ENCODE measurements at regions not wholly inside any gene's neighbourhood (a gene's known extent, or its start where the extent isn't known, plus 50 kb on each side); places are given as distances from the start of the nearest gene placed in this dataset.

DNA sequence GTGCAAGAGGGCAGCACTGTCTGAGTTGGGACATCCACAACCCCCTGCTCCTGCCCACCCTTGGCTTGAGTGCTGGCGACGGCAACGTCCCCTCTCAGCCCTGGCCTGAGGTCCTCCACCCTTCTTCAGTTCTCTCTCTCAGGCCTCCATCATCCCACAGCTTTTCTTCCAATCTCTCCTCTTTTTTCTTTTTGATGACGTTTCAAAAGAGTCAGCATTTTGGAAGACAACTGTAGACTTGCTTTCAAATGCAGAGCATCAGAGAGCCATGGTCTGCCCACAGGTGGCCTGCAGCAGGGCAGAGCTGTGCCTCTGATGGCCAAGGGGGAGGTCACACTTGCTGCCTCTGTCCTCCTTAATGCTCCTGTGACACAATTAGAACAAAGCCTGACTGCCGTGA, 775.4 kb downstream of the KCNJ18 start:
- H3K4me3 ChIP-seq (ENCODE audit: low read depth, low read length) = no peak overlapping the region
- no peak overlapping the region for H3K9ac ChIP-seq (ENCODE audit: low read depth, low read length)
- H3K27me3 ChIP-seq (ENCODE audit: control insufficient read depth, insufficient read depth, low read length) = no peaks in the 10 kb centered on the region
- H3K27ac ChIP-seq (ENCODE audit: low read depth, low read length) = no peak overlapping the region
- H3K4me1 ChIP-seq (ENCODE audit: control insufficient read depth, insufficient read depth, low read length) = no peaks in the 10 kb centered on the region
- H3K9me3 ChIP-seq (ENCODE audit: control insufficient read depth, insufficient read depth, low read length) = peaks cover 97% of the 10 kb centered on the region
- no peaks in the 10 kb centered on the region for H3K36me3 ChIP-seq (ENCODE audit: control insufficient read depth, insufficient read depth, low read length)

- no peak overlapping the region for H3K4me3 ChIP-seq (ENCODE audit: low read depth, low read length)
- H3K9ac ChIP-seq (ENCODE audit: low read depth, low read length) = no peak overlapping the region
- peaks cover 92% of the 10 kb centered on the region for H3K9me3 ChIP-seq (ENCODE audit: control insufficient read depth, insufficient read depth, low read length)
- H3K27me3 ChIP-seq (ENCODE audit: control insufficient read depth, insufficient read depth, low read length) = no peaks in the 10 kb centered on the region
- H3K36me3 ChIP-seq (ENCODE audit: control insufficient read depth, insufficient read depth, low read length) = no peaks in the 10 kb centered on the region
- H3K4me1 ChIP-seq (ENCODE audit: control insufficient read depth, insufficient read depth, low read length) = no peaks in the 10 kb centered on the region
- H3K27ac ChIP-seq (ENCODE audit: low read depth, low read length) = no peak overlapping the region
Measured at GRCh38 chr17:22469101-22469880, 777.0 kb downstream of the KCNJ18 start.

DNA sequence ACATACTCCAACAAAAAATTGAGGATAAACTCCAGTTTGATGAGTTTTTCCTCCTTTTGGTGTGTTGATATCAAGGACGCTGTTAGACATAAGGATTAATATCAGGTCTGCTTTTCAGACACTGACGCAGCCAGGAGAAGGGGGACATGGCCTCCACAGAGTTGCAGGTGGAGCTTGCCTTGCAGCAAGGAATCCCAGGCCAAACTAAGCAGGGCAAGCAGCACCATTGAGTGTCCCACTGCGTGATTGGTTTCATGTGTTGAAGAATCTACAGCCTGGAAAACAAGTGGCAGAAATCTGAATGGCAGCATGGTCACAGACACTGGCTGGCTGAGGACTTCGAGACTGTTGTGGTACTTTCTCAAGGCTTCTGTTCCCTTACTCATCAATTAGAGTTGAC, 777.6 kb downstream of the KCNJ18 start:
- Histone ChIP-seq H3K4me3 (ENCODE audit: low read depth, low read length) (no peak overlapping the region), H3K9me3 (ENCODE audit: control insufficient read depth, insufficient read depth, low read length) (peaks cover 86% of the 10 kb centered on the region), H3K9ac (ENCODE audit: low read depth, low read length) (no peak overlapping the region)

DNA sequence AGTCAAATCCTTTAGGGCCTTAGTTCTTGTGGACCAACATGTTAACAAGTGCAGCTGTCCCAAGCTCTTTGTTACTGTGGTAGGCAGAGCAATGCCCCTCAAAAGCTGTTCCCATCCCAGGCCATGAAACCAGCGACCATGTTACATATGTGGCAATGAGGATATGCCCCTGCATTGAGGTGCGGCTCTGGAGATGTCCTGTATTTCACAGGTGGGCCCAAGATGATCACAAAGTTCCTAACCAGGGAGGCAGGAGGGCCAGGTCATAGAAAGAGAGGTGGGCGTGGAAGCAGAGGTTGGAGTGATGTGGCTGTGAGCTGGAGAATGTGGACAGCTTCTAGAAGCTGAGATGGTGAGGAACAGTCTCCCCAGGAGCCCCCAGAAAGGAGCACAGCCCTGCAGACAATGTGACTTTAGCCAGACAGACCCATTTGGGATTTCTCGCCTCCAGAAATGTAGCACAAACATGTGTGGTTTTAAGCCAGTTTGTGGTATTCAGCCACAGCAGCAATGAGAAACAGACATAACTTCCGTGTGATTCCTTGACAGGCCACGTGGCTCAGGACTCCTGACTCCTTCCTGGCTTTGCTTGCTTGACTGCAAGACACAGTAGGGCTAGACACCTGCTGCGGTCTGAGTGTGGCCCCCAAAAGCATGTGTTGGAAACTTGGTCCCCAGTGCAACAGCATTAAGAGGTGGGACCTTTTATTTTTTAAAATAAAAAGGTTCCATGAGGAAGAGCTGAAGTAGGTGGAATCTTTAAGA, 778.3 kb downstream of the KCNJ18 start:
- no peak overlapping the region for H3K9ac ChIP-seq (ENCODE audit: low read depth, low read length)
- H3K27ac ChIP-seq (ENCODE audit: low read depth, low read length) = no peak overlapping the region
- no peaks in the 10 kb centered on the region for H3K36me3 ChIP-seq (ENCODE audit: control insufficient read depth, insufficient read depth, low read length)
- H3K4me3 ChIP-seq (ENCODE audit: low read depth, low read length) = no peak overlapping the region
- H3K9me3 ChIP-seq (ENCODE audit: control insufficient read depth, insufficient read depth, low read length) = peaks cover 86% of the 10 kb centered on the region
- no peaks in the 10 kb centered on the region for H3K4me1 ChIP-seq (ENCODE audit: control insufficient read depth, insufficient read depth, low read length)
- no peaks in the 10 kb centered on the region for H3K27me3 ChIP-seq (ENCODE audit: control insufficient read depth, insufficient read depth, low read length)

More for the DNA sequence above, 777.6 kb downstream of the KCNJ18 start:
- H3K4me1 ChIP-seq (ENCODE audit: control insufficient read depth, insufficient read depth, low read length) = no peaks in the 10 kb centered on the region
- H3K27me3 ChIP-seq (ENCODE audit: control insufficient read depth, insufficient read depth, low read length) = no peaks in the 10 kb centered on the region
- H3K27ac ChIP-seq (ENCODE audit: low read depth, low read length) = no peak overlapping the region
- H3K36me3 ChIP-seq (ENCODE audit: control insufficient read depth, insufficient read depth, low read length) = no peaks in the 10 kb centered on the region

DNA sequence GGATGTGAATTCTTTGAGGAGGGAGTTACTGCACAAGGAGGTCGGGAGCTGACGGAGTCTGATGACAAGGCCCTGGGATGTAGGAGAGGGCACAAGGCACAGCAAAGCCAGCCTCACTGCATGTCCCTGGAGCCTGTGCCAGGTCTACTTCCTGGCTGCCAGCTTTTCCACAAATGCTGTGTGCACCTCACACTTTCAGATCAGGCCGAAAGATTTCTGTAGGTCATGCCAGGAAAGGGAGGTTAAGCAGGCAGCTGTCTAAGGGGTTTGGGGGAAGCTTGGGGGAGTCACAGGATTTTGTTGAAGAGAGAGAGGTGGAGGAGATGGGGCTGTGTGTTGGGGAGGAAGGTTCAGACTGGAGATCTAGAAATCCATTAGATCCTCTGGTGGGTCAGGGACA, 792.5 kb downstream of the KCNJ18 start:
- Histone ChIP-seq H3K27me3 (ENCODE audit: control insufficient read depth, insufficient read depth, low read length) (no peaks in the 10 kb centered on the region), H3K9ac (ENCODE audit: low read depth, low read length) (no peak overlapping the region)

DNA sequence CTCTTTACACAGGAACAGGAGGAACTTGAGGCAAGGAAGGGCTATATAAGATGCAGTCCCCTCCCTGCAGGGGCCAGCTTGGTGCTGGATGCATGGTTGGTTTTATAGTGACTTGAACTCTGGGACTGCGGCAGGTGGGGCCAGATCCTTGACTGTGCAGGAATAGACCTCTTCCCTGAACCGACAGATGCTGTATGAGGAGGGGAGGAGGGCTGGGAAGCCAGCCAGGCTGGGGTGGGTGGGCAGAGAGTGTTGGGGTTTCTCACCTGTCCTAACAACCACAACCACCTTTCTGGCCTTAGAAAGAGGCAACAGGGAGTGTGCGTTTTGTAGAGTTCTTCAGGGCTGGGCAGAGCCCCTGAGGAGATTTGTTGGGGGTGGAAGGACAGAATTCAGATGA, 798.1 kb downstream of the KCNJ18 start:
- H3K4me3 ChIP-seq (ENCODE audit: low read depth, low read length) = no peak overlapping the region
- no peaks in the 10 kb centered on the region for H3K36me3 ChIP-seq (ENCODE audit: control insufficient read depth, insufficient read depth, low read length)
- no peaks in the 10 kb centered on the region for H3K27me3 ChIP-seq (ENCODE audit: control insufficient read depth, insufficient read depth, low read length)
- no peak overlapping the region for H3K9ac ChIP-seq (ENCODE audit: low read depth, low read length)
- H3K4me1 ChIP-seq (ENCODE audit: control insufficient read depth, insufficient read depth, low read length) = no peaks in the 10 kb centered on the region
- H3K27ac ChIP-seq (ENCODE audit: low read depth, low read length) = no peak overlapping the region
- H3K9me3 ChIP-seq (ENCODE audit: control insufficient read depth, insufficient read depth, low read length) = peaks cover 85% of the 10 kb centered on the region

More for the DNA sequence above, 792.5 kb downstream of the KCNJ18 start:
- Histone ChIP-seq H3K9me3 (ENCODE audit: control insufficient read depth, insufficient read depth, low read length) (peaks cover 79% of the 10 kb centered on the region), H3K4me1 (ENCODE audit: control insufficient read depth, insufficient read depth, low read length) (no peaks in the 10 kb centered on the region), H3K27ac (ENCODE audit: low read depth, low read length) (no peak overlapping the region), H3K4me3 (ENCODE audit: low read depth, low read length) (no peak overlapping the region), H3K36me3 (ENCODE audit: control insufficient read depth, insufficient read depth, low read length) (no peaks in the 10 kb centered on the region)

DNA sequence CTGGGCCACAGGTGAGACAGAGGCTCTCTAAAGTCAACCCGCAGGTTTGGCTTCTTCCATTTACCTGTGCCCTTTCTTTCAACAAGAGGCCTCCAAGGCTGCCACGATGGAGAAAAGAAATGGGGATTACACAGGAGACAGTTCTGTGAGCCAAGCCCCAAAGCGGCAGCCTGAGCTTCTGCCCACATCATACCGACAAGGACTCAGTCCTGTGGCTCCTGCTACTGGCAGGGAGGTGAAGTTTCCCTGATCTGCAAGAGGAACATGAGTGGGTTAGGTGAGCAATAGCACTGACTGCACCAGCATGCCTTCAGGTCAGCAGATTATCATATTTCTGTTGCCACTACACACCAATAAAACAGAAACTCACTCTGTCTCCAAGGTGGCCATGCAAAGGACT, 800.0 kb downstream of the KCNJ18 start:
- Histone ChIP-seq H3K4me3 (ENCODE audit: low read depth, low read length) (no peak overlapping the region), H3K9me3 (ENCODE audit: control insufficient read depth, insufficient read depth, low read length) (peaks cover 80% of the 10 kb centered on the region), H3K27me3 (ENCODE audit: control insufficient read depth, insufficient read depth, low read length) (no peaks in the 10 kb centered on the region), H3K4me1 (ENCODE audit: control insufficient read depth, insufficient read depth, low read length) (no peaks in the 10 kb centered on the region), H3K9ac (ENCODE audit: low read depth, low read length) (no peak overlapping the region), H3K36me3 (ENCODE audit: control insufficient read depth, insufficient read depth, low read length) (no peaks in the 10 kb centered on the region), H3K27ac (ENCODE audit: low read depth, low read length) (no peak overlapping the region)

DNA sequence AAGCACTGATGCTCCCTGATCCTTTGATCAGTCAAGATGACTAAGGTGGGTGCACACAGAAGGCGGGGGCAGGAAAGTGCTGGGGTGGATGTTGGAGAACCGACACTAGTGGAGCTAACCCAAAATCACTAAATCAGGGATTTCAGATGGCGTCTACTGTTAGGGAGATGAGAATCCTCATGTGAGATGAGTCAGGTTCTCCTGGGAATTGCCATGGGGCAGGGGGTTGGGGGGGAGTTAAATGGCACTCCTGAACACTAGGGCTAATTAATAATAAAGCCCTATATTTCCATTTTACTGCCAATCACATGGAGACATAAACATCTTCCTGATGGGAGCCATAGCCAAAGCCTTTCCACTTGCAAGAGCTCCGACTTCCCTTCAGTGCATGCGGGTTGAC, 804.1 kb downstream of the KCNJ18 start:
- Histone ChIP-seq H3K4me1 (ENCODE audit: control insufficient read depth, insufficient read depth, low read length) (no peaks in the 10 kb centered on the region), H3K4me3 (ENCODE audit: low read depth, low read length) (no peak overlapping the region), H3K9ac (ENCODE audit: low read depth, low read length) (no peak overlapping the region), H3K27me3 (ENCODE audit: control insufficient read depth, insufficient read depth, low read length) (no peaks in the 10 kb centered on the region), H3K36me3 (ENCODE audit: control insufficient read depth, insufficient read depth, low read length) (no peaks in the 10 kb centered on the region), H3K9me3 (ENCODE audit: control insufficient read depth, insufficient read depth, low read length) (peaks cover 47% of the 10 kb centered on the region), H3K27ac (ENCODE audit: low read depth, low read length) (no peak overlapping the region)

GRCh38 chr17:22503322-22503899, 811.1 kb downstream of the KCNJ18 start:
- H3K4me1 ChIP-seq (ENCODE audit: control insufficient read depth, insufficient read depth, low read length) = no peaks in the 10 kb centered on the region
- peaks cover 56% of the 10 kb centered on the region for H3K9me3 ChIP-seq (ENCODE audit: control insufficient read depth, insufficient read depth, low read length)
- H3K36me3 ChIP-seq (ENCODE audit: control insufficient read depth, insufficient read depth, low read length) = no peaks in the 10 kb centered on the region
- H3K9ac ChIP-seq (ENCODE audit: low read depth, low read length) = no peak overlapping the region
- no peak overlapping the region for H3K27ac ChIP-seq (ENCODE audit: low read depth, low read length)
- no peaks in the 10 kb centered on the region for H3K27me3 ChIP-seq (ENCODE audit: control insufficient read depth, insufficient read depth, low read length)
- no peak overlapping the region for H3K4me3 ChIP-seq (ENCODE audit: low read depth, low read length)

DNA sequence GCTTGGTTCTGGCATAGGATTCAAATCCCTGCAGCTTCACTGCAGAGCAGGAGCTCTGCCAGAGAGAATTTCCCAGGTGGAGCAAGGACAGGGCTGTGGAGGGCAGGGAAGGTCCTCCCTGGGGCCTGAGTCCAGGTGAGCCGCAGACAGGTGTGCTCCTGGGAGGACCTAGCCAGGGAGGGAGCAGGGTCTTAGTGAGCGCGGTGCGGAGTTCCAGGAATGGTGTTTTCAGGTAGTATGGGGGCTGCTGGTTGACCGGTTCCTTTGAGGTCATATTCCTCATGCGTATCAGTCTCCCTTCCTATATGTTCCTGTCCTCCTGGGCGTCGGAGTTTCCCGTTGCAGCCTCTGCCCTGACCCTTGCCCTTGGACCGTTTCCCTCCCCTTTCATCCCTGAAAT, 813.3 kb downstream of the KCNJ18 start:
- Histone ChIP-seq H3K4me3 (ENCODE audit: low read depth, low read length) (no peak overlapping the region), H3K36me3 (ENCODE audit: control insufficient read depth, insufficient read depth, low read length) (no peaks in the 10 kb centered on the region), H3K27ac (ENCODE audit: low read depth, low read length) (no peak overlapping the region), H3K9me3 (ENCODE audit: control insufficient read depth, insufficient read depth, low read length) (peaks cover 75% of the 10 kb centered on the region), H3K4me1 (ENCODE audit: control insufficient read depth, insufficient read depth, low read length) (no peaks in the 10 kb centered on the region), H3K27me3 (ENCODE audit: control insufficient read depth, insufficient read depth, low read length) (no peaks in the 10 kb centered on the region), H3K9ac (ENCODE audit: low read depth, low read length) (no peak overlapping the region)

GRCh38 chr17:22506231-22506630, 813.9 kb downstream of the KCNJ18 start:
- H3K9me3 ChIP-seq (ENCODE audit: control insufficient read depth, insufficient read depth, low read length) = peaks cover 80% of the 10 kb centered on the region
- H3K9ac ChIP-seq (ENCODE audit: low read depth, low read length) = no peak overlapping the region
- H3K4me3 ChIP-seq (ENCODE audit: low read depth, low read length) = no peak overlapping the region
- H3K36me3 ChIP-seq (ENCODE audit: control insufficient read depth, insufficient read depth, low read length) = no peaks in the 10 kb centered on the region
- H3K4me1 ChIP-seq (ENCODE audit: control insufficient read depth, insufficient read depth, low read length) = no peaks in the 10 kb centered on the region
- no peaks in the 10 kb centered on the region for H3K27me3 ChIP-seq (ENCODE audit: control insufficient read depth, insufficient read depth, low read length)
- no peak overlapping the region for H3K27ac ChIP-seq (ENCODE audit: low read depth, low read length)
